Endothelial cell of umbilical vein (primary cell): ENCODE measurements at regions not wholly inside any gene's neighbourhood (a gene's known extent, or its start where the extent isn't known, plus 50 kb on each side); places are given as distances from the start of the nearest gene placed in this dataset.

Experiments
- BruUV-seq: library from RNA; stranded (reverse); fragments of 400-500 nt; replicated peaks from 2 replicates; lab custom pipeline; 2021; lab: Mats Ljungman, UMichigan
- CTCF ChIA-PET: fragments of 300-600, 350-600 bp; sonication (Branson Sonifier 250); formaldehyde crosslinking; loops from one replicate; lab custom pipeline; 2021; ENCODE audit warnings: antibody characterized with exemption, inconsistent platforms; lab: Charles Lee
- POLR2A ChIA-PET: fragments of 300-600, 350-600 bp; sonication (Branson Sonifier 250); formaldehyde crosslinking; loops from one replicate; lab custom pipeline; 2021; ENCODE audit warnings: antibody characterized with exemption, inconsistent platforms; lab: Charles Lee
- DNase-seq: peaks from one replicate; pipeline ENCODE4 v3.0.0-alpha.2; 2011; ENCODE audit warnings: low read depth, low spot score
- FAIRE-seq: peaks from 2 replicates; lab custom pipeline; 2011; peaks lifted over from hg19 to GRCh38; lab: Jason Lieb, UNC
- H2AFZ ChIP-seq: 2 replicates; pipeline ENCODE4 v1.6.0; 2012; ENCODE audit warnings: low read depth, low read length, control low read depth, inconsistent platforms
- H3K27ac ChIP-seq: 2 replicates; pipeline ENCODE4 v1.5.1; 2011; ENCODE audit warnings: low read depth, mild to moderate bottlenecking, control low read depth, low read length, moderate library complexity; ENCODE audit not compliant: insufficient read depth
- H3K27me3 ChIP-seq, 2 experiments: 2 replicates each; pipeline versions ENCODE4 v1.6.0 to v1.6.1; 2011; ENCODE audit warnings: low read length in 2 of 2, mixed read lengths in 1 of 2; ENCODE audit not compliant: control insufficient read depth in 2 of 2, insufficient read depth in 2 of 2
- H3K36me3 ChIP-seq, 2 experiments: 2 replicates in 1 of 2; 3 replicates in 1 of 2; pipeline ENCODE4 v1.5.1; 2011; ENCODE audit warnings: low read length in 2 of 2, mild to moderate bottlenecking in 1 of 2, moderate library complexity in 1 of 2; ENCODE audit not compliant: control insufficient read depth in 2 of 2, insufficient read depth in 2 of 2; ENCODE audit errors: extremely low read depth in 1 of 2
- H3K4me1 ChIP-seq: 3 replicates; pipeline ENCODE4 v1.5.1; 2011; ENCODE audit warnings: mild to moderate bottlenecking, low read length; ENCODE audit not compliant: control insufficient read depth, insufficient read depth; ENCODE audit errors: extremely low read depth
- H3K4me2 ChIP-seq: 2 replicates; pipeline ENCODE4 v1.6.1; 2011; ENCODE audit warnings: low read length, control low read depth, mixed read lengths; ENCODE audit not compliant: insufficient read depth
- H3K4me3 ChIP-seq, 3 experiments: fragments of 200-600 bp in 1 of 3; sonication (generic), shearing (Covaris generic) in 1 of 3; replicated peaks in 1 of 3; 2 replicates each; pipeline ENCODE4 v1.5.1; 2011 to 2016; ENCODE audit warnings: control low read depth in 3 of 3, low read length in 3 of 3, mild to moderate bottlenecking in 2 of 3, inconsistent platforms in 1 of 3, low read depth in 1 of 3, moderate library complexity in 1 of 3; ENCODE audit not compliant: insufficient read depth in 1 of 3
- H3K79me2 ChIP-seq: 2 replicates; pipeline ENCODE4 v1.6.0; 2012; ENCODE audit warnings: low read length, inconsistent platforms; ENCODE audit not compliant: control insufficient read depth, insufficient read depth
- H3K9ac ChIP-seq: replicated peaks from 2 replicates; pipeline ENCODE3; 2011; ENCODE audit warnings: low read length, control low read depth; ENCODE audit not compliant: insufficient read depth; ENCODE audit errors: extremely low read depth
- H3K9me1 ChIP-seq: replicated peaks from 3 replicates; pipeline ENCODE4 v1.6.0; 2011; ENCODE audit warnings: mild to moderate bottlenecking, low read length; ENCODE audit not compliant: control insufficient read depth, insufficient read depth; ENCODE audit errors: extremely low read depth
- H3K9me3 ChIP-seq: replicated peaks from 2 replicates; pipeline ENCODE4 v1.5.1; 2012; ENCODE audit warnings: low read length, inconsistent platforms; ENCODE audit not compliant: control insufficient read depth, insufficient read depth
- H4K20me1 ChIP-seq: replicated peaks from 2 replicates; pipeline ENCODE3; 2011; ENCODE audit warnings: mild to moderate bottlenecking, low read length; ENCODE audit not compliant: control insufficient read depth, insufficient read depth; ENCODE audit errors: extremely low read depth
- CTCF ChIP-seq, 2 donors: IDR thresholded peaks; 1 replicate in 1 of 2; 2 replicates in 1 of 2; pipeline ENCODE4 v1.5.1; 2011; ENCODE audit warnings: low read length in 2 of 2, mild to moderate bottlenecking in 2 of 2, moderate library complexity in 2 of 2, control low read depth in 1 of 2, inconsistent platforms in 1 of 2, low read depth in 1 of 2; ENCODE audit not compliant: insufficient read depth in 1 of 2; ENCODE audit errors: extremely low read depth in 1 of 2
- EZH2 ChIP-seq: IDR thresholded peaks from 2 replicates; pipeline ENCODE4 v1.6.1; 2012; ENCODE audit warnings: borderline replicate concordance, low read depth, mild to moderate bottlenecking, moderate library complexity, low read length, inconsistent platforms; ENCODE audit not compliant: severe bottlenecking
- FOS ChIP-seq: IDR thresholded peaks from 2 replicates; pipeline ENCODE4 v1.6.1; 2011; ENCODE audit warnings: mild to moderate bottlenecking, low read length, moderate library complexity, borderline replicate concordance; ENCODE audit not compliant: insufficient read depth
- GATA2 ChIP-seq: IDR thresholded peaks from 2 replicates; pipeline ENCODE4 v1.7.0; 2011; ENCODE audit warnings: low read depth, mild to moderate bottlenecking, moderate library complexity, mixed read lengths, low read length; ENCODE audit not compliant: insufficient read length, insufficient read depth
- JUN ChIP-seq: IDR thresholded peaks from 2 replicates; pipeline ENCODE4 v1.6.1; 2011; ENCODE audit warnings: borderline replicate concordance, low read depth; ENCODE audit not compliant: insufficient read length, insufficient read depth
- MAX ChIP-seq: IDR thresholded peaks from 2 replicates; pipeline ENCODE4 v1.6.1; 2011; ENCODE audit not compliant: insufficient read depth, insufficient read length
- MYC ChIP-seq: IDR thresholded peaks from one replicate; pipeline ENCODE4 v1.6.1; 2011; ENCODE audit warnings: mild to moderate bottlenecking, low read depth, low read length
- POLR2A ChIP-seq: IDR thresholded peaks from 2 replicates; pipeline ENCODE4 v1.6.1; 2012; ENCODE audit warnings: low read depth, mild to moderate bottlenecking, control low read depth, low read length
- POLR2AphosphoS5 ChIP-seq: IDR thresholded peaks from 2 replicates; pipeline ENCODE4 v1.6.1; 2012; ENCODE audit warnings: low read depth, mild to moderate bottlenecking, control low read depth, low read length, moderate library complexity; ENCODE audit not compliant: insufficient read depth
- dilution Hi-C: fragments of 300-500 bp; cut with MboI; formaldehyde crosslinking; loops from one replicate; pipeline ENCODE4 v1.15.0; 2019; ENCODE audit warnings: low sequenced_read_pairs; ENCODE audit not compliant: extremely low pct_ligation_motif_present
- intact Hi-C: fragments of 100-400 bp; cut with micrococcal nuclease; formaldehyde crosslinking; loops from one replicate; pipeline ENCODE4 v1.10.0; 2022

- H3K9ac ChIP-seq, result no peak overlapping the region
- CTCF ChIA-PET, result no interaction called here
These were observed 270.5 kb downstream of the BRINP2 start for GRCh38 chr1:177441281-177441680.

More at GRCh38 chr1:177441281-177441680, 270.5 kb downstream of the BRINP2 start:
- H3K4me3 ChIP-seq, result no peak overlapping the region
- TF ChIP-seq FOS (no peak), EZH2 (no peak), JUN (no peak), POLR2A (no peak), GATA2 (no peak), MYC (no peak), CTCF (IDR thresholded peaks at IDR 0.05; ENCODE audit: extremely low read depth in 1 of 2, insufficient read depth in 1 of 2, low read depth in 1 of 2, low read length in 2 of 2) (no peak), POLR2AphosphoS5 (no peak), MAX (no peak)
- H3K9me1 ChIP-seq, result no peaks in the 10 kb centered on the region
- intact Hi-C loops, result no loop called here
- DNase-seq, result no peak
- POLR2A ChIA-PET, result no interaction called here
- H3K36me3 ChIP-seq, result no peaks in the 10 kb centered on the region
- no peaks in the 10 kb centered on the region for H3K79me2 ChIP-seq
- H2AFZ ChIP-seq, result no peak overlapping the region
- no peak overlapping the region for H3K4me2 ChIP-seq
- no peaks in the 10 kb centered on the region for H3K4me1 ChIP-seq
- no peaks in the 10 kb centered on the region for H3K27me3 ChIP-seq
- dilution Hi-C loops, result no loop called here
- no TSS peak for BruUV-seq
- no peaks in the 10 kb centered on the region for H3K9me3 ChIP-seq
- H4K20me1 ChIP-seq, result no peaks in the 10 kb centered on the region
- FAIRE-seq, result no peak
- no peak overlapping the region for H3K27ac ChIP-seq
